ENCODE measurements at regions not wholly inside any gene's neighbourhood (a gene's known extent, or its start where the extent isn't known, plus 50 kb on each side); places are given as distances from the start of the nearest gene placed in this dataset.

DNA sequence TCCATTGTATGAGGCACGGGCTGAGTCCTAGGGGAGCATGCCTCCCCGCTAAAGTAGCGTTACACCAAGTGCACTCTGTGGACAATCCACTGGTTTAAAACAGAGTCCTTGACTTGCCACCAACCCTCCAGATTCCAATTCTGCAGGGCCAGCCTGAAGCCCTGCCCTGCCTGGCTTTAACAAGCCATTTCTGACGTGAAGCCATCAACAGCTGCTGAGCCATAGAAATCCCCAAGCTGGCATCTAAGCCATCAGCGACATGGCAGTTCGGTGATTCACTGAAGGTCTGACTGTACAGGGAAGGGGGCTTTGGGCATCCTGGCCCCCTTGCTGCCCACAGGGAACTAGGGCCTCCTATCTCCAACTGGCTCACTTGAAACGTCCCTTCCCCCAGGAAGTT lies 265.7 kb downstream of the UACA start:
- H3K36me3 ChIP-seq (ENCODE audit: insufficient read depth, low read length), result no peaks in the 10 kb centered on the region
- no peak for TF ChIP-seq POLR2AphosphoS5 (IDR thresholded peaks at IDR 0.05; ENCODE audit: borderline replicate concordance, low read depth, low read length)
- no peak for TF ChIP-seq EZH2 (IDR thresholded peaks at IDR 0.05)
- TF ChIP-seq FOXP2 (optimal IDR thresholded peaks at IDR 0.05; ENCODE audit: control extremely low read depth, extremely low read length, insufficient read depth), result no peak
- no peaks in the 10 kb centered on the region for H3K9me3 ChIP-seq (ENCODE audit: low read depth, low read length)
- no peak overlapping the region for H3K9ac ChIP-seq (ENCODE audit: insufficient read length)
- no peak overlapping the region for H3K4me3 ChIP-seq
- DNase-seq (ENCODE audit: low read depth, low spot score), result no peak
- H3K27ac ChIP-seq, result no peak overlapping the region

- Histone ChIP-seq H3K36me3 (ENCODE audit: insufficient read depth, low read length) (no peaks in the 10 kb centered on the region), H3K27ac (no peak overlapping the region), H3K4me3 (no peak overlapping the region), H3K9me3 (ENCODE audit: low read depth, low read length) (no peaks in the 10 kb centered on the region), H3K9ac (ENCODE audit: insufficient read length) (no peak overlapping the region)
- DNase-seq (ENCODE audit: low read depth, low spot score), result no peak
- TF ChIP-seq POLR2AphosphoS5 (IDR thresholded peaks at IDR 0.05; ENCODE audit: borderline replicate concordance, low read depth, low read length) (no peak), EZH2 (IDR thresholded peaks at IDR 0.05) (no peak), FOXP2 (optimal IDR thresholded peaks at IDR 0.05; ENCODE audit: control extremely low read depth, extremely low read length, insufficient read depth) (no peak)
Observed at GRCh38 chr15:70495991-70496599, 267.3 kb downstream of the UACA start.

DNA sequence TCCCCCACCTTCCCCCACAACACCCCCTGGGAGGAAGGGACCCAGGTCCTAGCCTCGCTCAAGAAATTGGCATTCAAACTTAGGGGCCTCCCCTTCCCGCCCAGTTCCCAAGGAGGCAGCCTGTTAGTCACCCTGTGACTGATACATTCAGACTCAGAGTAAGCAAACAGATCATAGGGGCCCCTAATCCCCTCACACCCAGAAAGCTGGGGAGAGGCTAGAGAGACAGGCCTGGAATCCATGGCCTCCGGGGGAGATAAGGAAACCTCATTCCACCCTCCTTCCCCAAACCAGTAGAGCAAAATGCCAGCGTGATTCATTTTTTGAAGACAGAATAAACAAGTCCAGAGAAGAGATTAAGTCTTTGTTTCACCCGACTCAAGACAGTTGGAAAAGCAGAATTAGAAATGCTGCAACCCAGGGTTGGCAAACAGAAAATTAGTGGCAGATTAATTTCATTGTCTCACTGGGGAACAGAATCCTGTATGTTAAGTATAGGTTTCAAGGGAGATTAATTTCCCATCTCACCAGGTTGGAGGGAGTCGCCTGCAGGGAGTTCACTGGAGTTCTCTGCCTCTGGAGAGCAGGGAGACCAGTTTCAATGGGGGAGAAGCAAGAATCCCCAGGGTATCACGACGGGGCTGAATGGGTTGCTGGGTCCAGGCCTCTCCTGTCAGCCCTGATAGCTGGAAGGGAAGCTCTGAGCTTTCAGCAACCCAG lies 268.3 kb downstream of the UACA start:
- no peak overlapping the region for H3K4me3 ChIP-seq
- no peak for DNase-seq (ENCODE audit: low read depth, low spot score)
- no peak overlapping the region for H3K9ac ChIP-seq (ENCODE audit: insufficient read length)
- H3K27ac ChIP-seq, result no peak overlapping the region
- H3K9me3 ChIP-seq (ENCODE audit: low read depth, low read length), result no peaks in the 10 kb centered on the region
- no peak for TF ChIP-seq FOXP2 (optimal IDR thresholded peaks at IDR 0.05; ENCODE audit: control extremely low read depth, extremely low read length, insufficient read depth)
- TF ChIP-seq EZH2 (IDR thresholded peaks at IDR 0.05), result no peak
- TF ChIP-seq POLR2AphosphoS5 (IDR thresholded peaks at IDR 0.05; ENCODE audit: borderline replicate concordance, low read depth, low read length), result no peak
- no peaks in the 10 kb centered on the region for H3K36me3 ChIP-seq (ENCODE audit: insufficient read depth, low read length)

- no peak for DNase-seq (ENCODE audit: low read depth, low spot score)
- TF ChIP-seq POLR2AphosphoS5 (IDR thresholded peaks at IDR 0.05; ENCODE audit: borderline replicate concordance, low read depth, low read length), result no peak
- H3K9ac ChIP-seq (ENCODE audit: insufficient read length), result no peak overlapping the region
- no peak overlapping the region for H3K4me3 ChIP-seq
- H3K9me3 ChIP-seq (ENCODE audit: low read depth, low read length), result no peaks in the 10 kb centered on the region
- no peaks in the 10 kb centered on the region for H3K36me3 ChIP-seq (ENCODE audit: insufficient read depth, low read length)
- no peak overlapping the region for H3K27ac ChIP-seq
Observed at GRCh38 chr15:70494517-70494851, 268.9 kb downstream of the UACA start.

DNA sequence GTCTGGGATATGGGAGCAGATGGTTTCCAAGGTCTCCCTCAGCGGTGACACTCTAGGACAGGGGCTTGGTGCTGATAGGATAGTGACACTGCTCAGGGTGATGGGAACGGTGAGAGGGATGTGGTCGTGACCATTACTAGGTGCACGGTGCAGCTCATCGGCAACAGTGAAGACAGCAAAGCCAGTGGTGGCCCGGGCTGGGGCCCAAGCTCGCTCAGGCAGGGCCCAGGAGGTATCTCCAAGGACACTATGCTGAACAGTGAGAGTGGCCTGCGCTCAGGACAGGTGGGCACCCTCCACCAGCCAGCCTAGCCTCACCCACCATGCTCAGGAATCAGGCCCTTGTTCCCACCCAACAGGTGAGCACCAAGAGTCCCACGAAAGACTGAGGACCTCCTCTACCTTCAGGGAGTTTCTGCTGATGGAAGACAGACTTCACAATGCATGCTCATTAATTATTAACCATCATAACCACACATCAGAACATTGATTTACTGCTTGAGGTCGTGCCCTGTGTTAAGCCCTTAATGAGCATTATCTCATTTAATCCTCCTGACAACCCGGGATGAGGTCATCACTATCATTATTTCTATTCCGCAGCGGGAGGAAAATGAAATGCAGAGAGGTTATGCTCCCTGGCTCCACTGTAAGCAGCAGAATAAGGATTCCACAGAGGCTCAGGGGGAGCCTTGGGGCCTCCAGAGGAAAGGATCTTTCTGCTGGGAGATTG lies 269.4 kb downstream of the UACA start:
- Histone ChIP-seq H3K9me3 (ENCODE audit: low read depth, low read length) (no peaks in the 10 kb centered on the region), H3K4me3 (no peak overlapping the region), H3K36me3 (ENCODE audit: insufficient read depth, low read length) (no peaks in the 10 kb centered on the region), H3K27ac (no peak overlapping the region), H3K9ac (ENCODE audit: insufficient read length) (no peak overlapping the region)
- DNase-seq (ENCODE audit: low read depth, low spot score), result no peak
- no peak for TF ChIP-seq POLR2AphosphoS5 (IDR thresholded peaks at IDR 0.05; ENCODE audit: borderline replicate concordance, low read depth, low read length)
- TF ChIP-seq FOXP2 (optimal IDR thresholded peaks at IDR 0.05; ENCODE audit: control extremely low read depth, extremely low read length, insufficient read depth), result no peak
- TF ChIP-seq EZH2 (IDR thresholded peaks at IDR 0.05), result no peak

DNA sequence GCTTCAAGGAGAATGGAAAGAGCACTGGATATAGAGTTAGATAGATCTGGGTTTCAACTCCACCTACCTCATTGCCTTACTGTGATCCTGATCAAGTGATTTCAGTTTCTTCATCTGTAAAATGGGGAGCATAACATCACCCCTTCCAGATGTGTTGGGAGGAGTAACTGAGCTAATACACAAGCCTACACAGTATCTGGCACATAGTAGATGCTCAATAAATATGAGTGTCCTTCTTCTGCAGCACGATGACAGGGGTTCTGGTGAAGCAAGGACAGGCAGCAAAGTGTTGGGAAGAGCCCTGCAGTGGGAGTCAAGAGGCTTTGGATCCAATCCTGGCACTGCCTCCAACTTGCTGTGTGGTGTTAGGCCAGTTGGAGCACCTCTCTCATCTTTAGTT lies 270.0 kb downstream of the UACA start:
- H3K4me3 ChIP-seq, result no peak overlapping the region
- no peaks in the 10 kb centered on the region for H3K9me3 ChIP-seq (ENCODE audit: low read depth, low read length)
- no peak overlapping the region for H3K9ac ChIP-seq (ENCODE audit: insufficient read length)
- H3K36me3 ChIP-seq (ENCODE audit: insufficient read depth, low read length), result no peaks in the 10 kb centered on the region
- no peak for TF ChIP-seq FOXP2 (optimal IDR thresholded peaks at IDR 0.05; ENCODE audit: control extremely low read depth, extremely low read length, insufficient read depth)
- no peak for TF ChIP-seq EZH2 (IDR thresholded peaks at IDR 0.05)
- TF ChIP-seq POLR2AphosphoS5 (IDR thresholded peaks at IDR 0.05; ENCODE audit: borderline replicate concordance, low read depth, low read length), result no peak
- H3K27ac ChIP-seq, result no peak overlapping the region
- DNase-seq (ENCODE audit: low read depth, low spot score), result no peak

DNA sequence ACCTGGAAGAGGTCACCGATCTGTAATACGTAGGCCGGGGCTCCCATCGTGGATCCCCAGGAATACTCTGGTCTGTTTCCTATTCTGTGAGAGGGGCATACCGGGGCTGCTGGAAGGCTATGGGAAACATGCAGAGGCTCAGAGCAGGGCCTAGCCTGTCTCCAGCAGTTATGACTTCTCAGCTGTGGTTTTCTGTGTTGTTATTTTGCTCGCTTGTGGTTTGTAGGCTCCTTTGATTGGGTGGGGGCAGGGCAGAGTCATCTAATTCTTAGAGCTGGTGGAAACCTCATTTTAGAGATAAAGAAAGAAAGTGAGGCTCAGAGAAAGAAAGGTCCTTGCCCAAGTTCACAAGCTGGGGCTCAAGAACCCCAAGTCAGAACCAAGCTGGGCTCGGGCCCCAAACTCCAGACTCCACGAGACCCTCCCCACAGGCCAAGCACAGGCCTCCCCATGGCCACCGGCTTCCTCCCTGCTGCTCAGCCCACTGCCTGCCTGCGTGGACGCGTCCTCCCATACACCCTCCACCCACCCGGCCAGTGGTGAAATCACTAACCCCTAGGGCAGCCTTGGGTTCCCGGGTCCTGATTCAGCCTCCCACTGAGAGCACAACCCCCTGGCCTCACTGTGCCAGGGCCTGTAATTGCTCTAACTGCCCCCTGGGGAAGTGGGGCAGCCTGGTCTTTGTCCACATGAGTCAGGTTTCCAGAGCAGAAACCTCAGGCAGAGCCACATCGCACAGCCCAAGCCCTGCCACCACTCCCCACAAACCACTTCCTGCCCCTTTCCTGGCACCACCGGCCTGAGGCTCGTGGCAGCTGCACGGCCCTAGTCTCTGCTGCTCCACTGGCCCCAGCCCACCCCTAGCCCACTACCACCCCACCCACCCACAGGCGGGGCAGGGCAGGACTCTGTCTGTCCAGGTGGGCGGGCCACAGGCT lies 270.8 kb downstream of the UACA start:
- H3K36me3 ChIP-seq (ENCODE audit: insufficient read depth, low read length), result no peaks in the 10 kb centered on the region
- TF ChIP-seq EZH2 (IDR thresholded peaks at IDR 0.05) (no peak), FOXP2 (optimal IDR thresholded peaks at IDR 0.05; ENCODE audit: control extremely low read depth, extremely low read length, insufficient read depth) (peak; percentile 91)
- H3K4me3 ChIP-seq, result peak overlapping the region; percentile 12; the same call in 1 of the 2 replicates
- H3K9ac ChIP-seq (ENCODE audit: insufficient read length), result no peak overlapping the region
- DNase-seq (ENCODE audit: low read depth, low spot score), result peak; percentile 44
- H3K9me3 ChIP-seq (ENCODE audit: low read depth, low read length), result no peaks in the 10 kb centered on the region
- H3K27ac ChIP-seq, result no peak overlapping the region

DNA sequence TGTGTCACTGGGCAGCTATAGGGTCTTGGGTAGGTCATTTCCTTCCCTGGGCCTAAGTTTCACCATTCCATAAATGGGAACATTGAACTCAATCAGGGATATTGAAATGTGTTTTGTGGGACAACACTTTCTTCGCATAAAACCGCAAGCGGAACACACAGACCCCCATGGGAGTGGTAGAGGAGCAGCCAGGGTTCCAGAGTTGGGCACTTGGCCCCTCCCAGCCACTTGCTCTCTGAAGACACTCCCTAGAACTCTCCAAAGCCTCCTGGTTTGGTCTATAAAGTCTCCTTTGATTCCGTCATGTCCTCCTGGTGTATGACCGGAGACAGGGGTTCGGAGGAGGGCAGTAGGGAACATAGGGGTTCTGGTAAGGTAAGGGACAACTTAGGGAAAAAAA lies 271.7 kb downstream of the UACA start:
- no peak for DNase-seq (ENCODE audit: low read depth, low spot score)
- no peak overlapping the region for H3K4me3 ChIP-seq
- H3K9ac ChIP-seq (ENCODE audit: insufficient read length), result no peak overlapping the region
- H3K27ac ChIP-seq, result no peak overlapping the region
- H3K9me3 ChIP-seq (ENCODE audit: low read depth, low read length), result no peaks in the 10 kb centered on the region
- no peaks in the 10 kb centered on the region for H3K36me3 ChIP-seq (ENCODE audit: insufficient read depth, low read length)
- TF ChIP-seq FOXP2 (optimal IDR thresholded peaks at IDR 0.05; ENCODE audit: control extremely low read depth, extremely low read length, insufficient read depth), result no peak
- TF ChIP-seq POLR2AphosphoS5 (IDR thresholded peaks at IDR 0.05; ENCODE audit: borderline replicate concordance, low read depth, low read length), result no peak
- no peak for TF ChIP-seq EZH2 (IDR thresholded peaks at IDR 0.05)

Data from SK-N-MC (cell line).